Lower lobe of right lung (tissue), 2 donors: ENCODE measurements at regions not wholly inside any gene's neighbourhood (a gene's known extent, or its start where the extent isn't known, plus 50 kb on each side); places are given as distances from the start of the nearest gene placed in this dataset.

ENCODE experiments used
- ATAC-seq, 2 donors: fragments of 200-7000 bp; cut with Tn5 transposase; one replicate each; pipeline ENCODE4 v1.9.1; 2020 to 2022; ENCODE audit warnings: mild to moderate bottlenecking in 2 of 2, moderate library complexity in 2 of 2
- DNase-seq: peaks from one replicate; pipeline ENCODE4 v3.0.0-alpha.2; 2020
- H3K27ac ChIP-seq: fragments of 200-600 bp; one replicate; pipeline ENCODE4 v1.8.0; 2022
- H3K27me3 ChIP-seq: fragments of 200-600 bp; one replicate; pipeline ENCODE4 v1.8.0; 2022; ENCODE audit warnings: low read depth
- H3K36me3 ChIP-seq: fragments of 200-600 bp; one replicate; pipeline ENCODE4 v1.8.0; 2022; ENCODE audit warnings: mild to moderate bottlenecking
- H3K4me1 ChIP-seq: fragments of 200-600 bp; one replicate; pipeline ENCODE4 v1.8.0; 2022
- H3K4me3 ChIP-seq: fragments of 200-600 bp; one replicate; pipeline ENCODE4 v1.8.0; 2022; ENCODE audit warnings: mild to moderate bottlenecking
- H3K9me3 ChIP-seq: fragments of 200-600 bp; one replicate; pipeline ENCODE4 v1.8.0; 2022
- intact Hi-C: fragments of 100-400 bp; cut with DNase I; formaldehyde crosslinking; loops from one replicate; pipeline ENCODE4 v1.11.0; 2022
- TF ChIP-seq, protein P1 (sequence below): fragments of 200-600 bp; IDR thresholded peaks from one replicate; pipeline ENCODE4 v1.8.0; 2022; ENCODE audit warnings: antibody characterized with exemption, mild to moderate bottlenecking
- donor health status: DM: no; HTN: yes; CAD: no; lungs with severe emphysema.

GRCh38 chrX:22481436-22481835 is 208.7 kb downstream of the CBLL2 start:
- H3K4me1 ChIP-seq = no peaks in the 10 kb centered on the region
- no peak overlapping the region for H3K4me3 ChIP-seq
- no peaks in the 10 kb centered on the region for H3K36me3 ChIP-seq
- no peak for ATAC-seq
- H3K27ac ChIP-seq = no peak overlapping the region
- intact Hi-C loops = no loop called here
- H3K27me3 ChIP-seq = no peaks in the 10 kb centered on the region
- H3K9me3 ChIP-seq = no peaks in the 10 kb centered on the region
- no peak for DNase-seq
- TF ChIP-seq, protein P1, sequence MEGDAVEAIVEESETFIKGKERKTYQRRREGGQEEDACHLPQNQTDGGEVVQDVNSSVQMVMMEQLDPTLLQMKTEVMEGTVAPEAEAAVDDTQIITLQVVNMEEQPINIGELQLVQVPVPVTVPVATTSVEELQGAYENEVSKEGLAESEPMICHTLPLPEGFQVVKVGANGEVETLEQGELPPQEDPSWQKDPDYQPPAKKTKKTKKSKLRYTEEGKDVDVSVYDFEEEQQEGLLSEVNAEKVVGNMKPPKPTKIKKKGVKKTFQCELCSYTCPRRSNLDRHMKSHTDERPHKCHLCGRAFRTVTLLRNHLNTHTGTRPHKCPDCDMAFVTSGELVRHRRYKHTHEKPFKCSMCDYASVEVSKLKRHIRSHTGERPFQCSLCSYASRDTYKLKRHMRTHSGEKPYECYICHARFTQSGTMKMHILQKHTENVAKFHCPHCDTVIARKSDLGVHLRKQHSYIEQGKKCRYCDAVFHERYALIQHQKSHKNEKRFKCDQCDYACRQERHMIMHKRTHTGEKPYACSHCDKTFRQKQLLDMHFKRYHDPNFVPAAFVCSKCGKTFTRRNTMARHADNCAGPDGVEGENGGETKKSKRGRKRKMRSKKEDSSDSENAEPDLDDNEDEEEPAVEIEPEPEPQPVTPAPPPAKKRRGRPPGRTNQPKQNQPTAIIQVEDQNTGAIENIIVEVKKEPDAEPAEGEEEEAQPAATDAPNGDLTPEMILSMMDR = no peak

DNA sequence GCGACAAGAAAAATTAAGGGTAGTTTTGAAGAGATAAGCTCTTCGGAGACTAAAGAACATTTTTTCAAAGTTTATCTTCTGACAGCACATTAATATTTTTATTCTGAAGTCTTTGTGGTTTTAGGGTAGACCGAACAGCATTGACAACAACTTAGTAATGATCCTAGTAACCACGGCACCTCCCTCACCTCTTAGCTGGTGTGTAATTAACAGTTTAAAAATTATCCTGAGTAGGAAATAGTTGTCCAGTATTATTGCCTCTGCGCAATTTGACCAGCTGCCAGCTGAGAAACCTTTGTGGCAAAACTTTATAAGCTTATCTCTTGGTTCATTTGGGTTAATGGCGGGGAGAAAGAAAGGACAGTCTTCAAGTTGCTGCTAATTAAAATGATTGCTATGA is 213.6 kb downstream of the CBLL2 start:
- Histone ChIP-seq H3K36me3 (no peaks in the 10 kb centered on the region), H3K27me3 (no peaks in the 10 kb centered on the region), H3K4me3 (no peak overlapping the region), H3K9me3 (no peaks in the 10 kb centered on the region), H3K4me1 (no peaks in the 10 kb centered on the region), H3K27ac (no peak overlapping the region)
- TF ChIP-seq, protein P1 = no peak
- intact Hi-C loops = no loop called here
- ATAC-seq = no peak
- DNase-seq = no peak

DNA sequence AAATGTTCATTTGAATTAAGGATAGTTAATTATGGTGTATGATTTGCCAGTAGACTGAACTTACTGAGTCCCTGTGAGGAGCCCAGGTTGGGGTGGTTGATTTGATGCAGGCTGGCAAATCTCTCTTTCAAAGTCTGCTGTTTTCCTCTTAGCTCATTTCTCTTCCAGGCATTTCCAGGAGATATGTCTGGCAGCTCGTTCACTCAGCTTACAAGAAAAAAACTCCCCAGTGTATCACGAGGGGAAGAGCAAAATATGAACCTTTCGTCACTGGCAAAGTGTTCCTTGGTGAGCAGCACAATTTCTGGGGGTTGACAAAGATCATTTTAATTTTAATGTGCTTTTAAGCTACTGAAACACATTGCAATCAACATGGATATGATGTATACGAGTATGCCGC is 244.2 kb downstream of the CBLL2 start:
- no peak for DNase-seq
- ATAC-seq = no peak
- intact Hi-C loops = no loop called here
- Histone ChIP-seq H3K36me3 (no peaks in the 10 kb centered on the region), H3K27ac (no peak overlapping the region), H3K4me3 (no peak overlapping the region), H3K9me3 (no peaks in the 10 kb centered on the region), H3K27me3 (no peaks in the 10 kb centered on the region), H3K4me1 (no peaks in the 10 kb centered on the region)
- TF ChIP-seq, protein P1 = no peak

DNA sequence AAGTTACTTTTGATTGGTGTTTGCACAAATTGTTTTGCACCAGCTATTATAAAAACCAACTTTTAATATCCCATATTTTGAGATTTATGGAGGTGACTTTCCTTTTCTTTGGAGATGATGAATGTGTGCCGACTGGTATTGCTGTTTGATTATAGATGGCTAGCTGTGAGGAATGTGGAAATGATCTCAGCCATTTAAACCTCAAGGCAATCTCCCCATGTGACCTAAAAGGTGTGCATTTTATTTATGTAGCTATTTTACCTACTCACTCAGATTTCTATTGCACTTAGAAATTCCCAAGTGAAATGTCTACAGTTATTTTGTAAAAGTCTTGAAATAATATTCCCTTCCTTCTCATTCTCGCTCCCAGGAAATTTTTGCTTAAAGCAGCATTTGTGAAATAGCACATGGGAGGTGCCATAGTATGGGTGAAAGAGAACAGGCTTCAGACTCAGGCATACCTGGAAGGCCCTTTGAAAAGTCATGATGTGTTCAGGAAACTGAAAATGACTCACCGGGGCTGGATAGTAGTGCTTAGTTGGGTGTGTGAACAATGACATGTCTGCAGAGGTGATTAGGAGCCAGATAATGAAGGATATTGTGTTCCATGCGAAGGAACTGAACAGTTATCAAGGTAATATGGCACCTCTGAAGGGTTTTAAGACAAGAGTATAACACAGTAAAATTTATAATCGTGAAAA is 247.6 kb downstream of the CBLL2 start:
- DNase-seq (no peak), ATAC-seq (no peak)
- intact Hi-C loops = no loop called here
- no peaks in the 10 kb centered on the region for H3K36me3 ChIP-seq
- H3K4me1 ChIP-seq = no peaks in the 10 kb centered on the region
- no peak overlapping the region for H3K27ac ChIP-seq
- TF ChIP-seq, protein P1 = no peak
- no peaks in the 10 kb centered on the region for H3K27me3 ChIP-seq
- H3K9me3 ChIP-seq = no peaks in the 10 kb centered on the region
- no peak overlapping the region for H3K4me3 ChIP-seq

DNA sequence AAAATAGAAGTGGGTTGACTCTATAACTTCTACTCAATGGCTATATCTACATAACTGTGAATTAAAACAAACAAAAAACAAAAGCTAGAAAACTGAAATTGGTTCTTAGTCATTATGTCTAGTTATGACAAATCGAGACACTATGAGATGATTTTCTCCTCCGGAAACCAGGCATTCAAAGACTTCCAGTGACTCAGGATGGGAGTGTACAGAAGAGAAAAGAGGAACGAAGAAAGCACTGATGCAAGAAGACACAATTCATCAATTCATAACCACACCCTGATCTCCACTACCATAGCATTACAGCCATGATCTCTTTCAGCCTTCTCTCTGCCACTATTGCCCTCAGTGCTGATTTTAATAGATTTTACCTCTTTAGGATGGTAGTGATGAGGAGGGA is 253.6 kb downstream of the CBLL2 start:
- Histone ChIP-seq H3K9me3 (no peaks in the 10 kb centered on the region), H3K27ac (no peak overlapping the region), H3K4me3 (no peak overlapping the region), H3K4me1 (no peaks in the 10 kb centered on the region), H3K36me3 (no peaks in the 10 kb centered on the region), H3K27me3 (no peaks in the 10 kb centered on the region)
- TF ChIP-seq, protein P1 = no peak
- no peak for ATAC-seq
- no peak for DNase-seq
- intact Hi-C loops = no loop called here
